Fibroblast of villous mesenchyme (primary cell): ENCODE measurements at regions not wholly inside any gene's neighbourhood (a gene's known extent, or its start where the extent isn't known, plus 50 kb on each side); places are given as distances from the start of the nearest gene placed in this dataset.

Experiments used
- DNase-seq: peaks from one replicate; pipeline ENCODE4 v3.0.0-alpha.2; 2010; ENCODE audit warnings: low read depth
- H3K4me3 ChIP-seq: 2 replicates; pipeline ENCODE4 v1.5.1; 2011; ENCODE audit warnings: low read depth, mild to moderate bottlenecking, low read length
- TF ChIP-seq, protein P1 (sequence below): IDR thresholded peaks from 2 replicates; pipeline ENCODE4 v1.5.1; 2012; ENCODE audit warnings: low read depth, mild to moderate bottlenecking, low read length; ENCODE audit not compliant: insufficient read depth

DNA sequence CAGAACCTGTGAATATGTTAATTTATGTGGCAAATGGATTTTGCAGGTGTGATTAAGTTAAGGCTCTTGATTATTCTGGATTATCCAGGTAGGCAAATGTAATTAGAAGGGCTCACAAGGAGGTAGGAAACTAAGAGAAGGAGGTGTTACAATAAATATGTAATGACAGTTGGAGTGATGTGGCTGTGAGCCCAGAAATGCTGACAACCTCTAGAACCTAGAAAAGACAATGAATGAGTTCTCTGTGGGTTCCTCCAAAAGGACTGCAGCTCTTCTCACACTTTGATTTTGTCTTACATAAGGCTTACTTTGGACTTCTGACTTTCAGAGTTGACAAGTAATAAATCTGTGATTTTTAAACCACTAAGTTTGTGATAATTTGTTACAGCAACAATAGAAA, 406.6 kb upstream of the EPHA7 start:
- H3K4me3 ChIP-seq, result no peak overlapping the region
- DNase-seq, result no peak
- TF ChIP-seq, protein P1, sequence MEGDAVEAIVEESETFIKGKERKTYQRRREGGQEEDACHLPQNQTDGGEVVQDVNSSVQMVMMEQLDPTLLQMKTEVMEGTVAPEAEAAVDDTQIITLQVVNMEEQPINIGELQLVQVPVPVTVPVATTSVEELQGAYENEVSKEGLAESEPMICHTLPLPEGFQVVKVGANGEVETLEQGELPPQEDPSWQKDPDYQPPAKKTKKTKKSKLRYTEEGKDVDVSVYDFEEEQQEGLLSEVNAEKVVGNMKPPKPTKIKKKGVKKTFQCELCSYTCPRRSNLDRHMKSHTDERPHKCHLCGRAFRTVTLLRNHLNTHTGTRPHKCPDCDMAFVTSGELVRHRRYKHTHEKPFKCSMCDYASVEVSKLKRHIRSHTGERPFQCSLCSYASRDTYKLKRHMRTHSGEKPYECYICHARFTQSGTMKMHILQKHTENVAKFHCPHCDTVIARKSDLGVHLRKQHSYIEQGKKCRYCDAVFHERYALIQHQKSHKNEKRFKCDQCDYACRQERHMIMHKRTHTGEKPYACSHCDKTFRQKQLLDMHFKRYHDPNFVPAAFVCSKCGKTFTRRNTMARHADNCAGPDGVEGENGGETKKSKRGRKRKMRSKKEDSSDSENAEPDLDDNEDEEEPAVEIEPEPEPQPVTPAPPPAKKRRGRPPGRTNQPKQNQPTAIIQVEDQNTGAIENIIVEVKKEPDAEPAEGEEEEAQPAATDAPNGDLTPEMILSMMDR, result no peak

GRCh38 chr6:93823489-93823888, 404.1 kb upstream of the EPHA7 start:
- DNase-seq, result no peak
- H3K4me3 ChIP-seq, result no peak overlapping the region
- TF ChIP-seq, protein P1, result no peak

GRCh38 chr6:93822434-93823265, 403.3 kb upstream of the EPHA7 start:
- no peak overlapping the region for H3K4me3 ChIP-seq
- no peak for DNase-seq
- TF ChIP-seq, protein P1, result no peak

DNA sequence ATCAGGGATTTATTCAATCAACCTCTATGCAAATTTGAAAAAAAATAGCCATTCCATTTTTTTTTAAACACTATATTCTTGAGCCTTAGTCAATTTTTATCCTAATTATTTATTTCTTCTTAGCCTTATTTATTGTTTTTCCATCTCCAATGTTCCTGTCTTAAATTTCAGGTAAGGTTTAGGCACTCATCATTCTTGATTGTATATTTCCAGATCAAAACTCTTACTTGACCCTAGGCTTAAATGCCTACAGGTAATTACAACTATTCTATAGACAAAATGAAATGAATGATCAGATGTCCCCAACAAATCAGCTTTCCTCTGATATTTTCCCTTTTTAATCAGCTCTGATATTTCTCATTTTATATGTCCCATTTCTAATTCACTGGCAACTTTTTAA, 402.6 kb upstream of the EPHA7 start:
- DNase-seq, result no peak
- TF ChIP-seq, protein P1, result no peak
- H3K4me3 ChIP-seq, result no peak overlapping the region

DNA sequence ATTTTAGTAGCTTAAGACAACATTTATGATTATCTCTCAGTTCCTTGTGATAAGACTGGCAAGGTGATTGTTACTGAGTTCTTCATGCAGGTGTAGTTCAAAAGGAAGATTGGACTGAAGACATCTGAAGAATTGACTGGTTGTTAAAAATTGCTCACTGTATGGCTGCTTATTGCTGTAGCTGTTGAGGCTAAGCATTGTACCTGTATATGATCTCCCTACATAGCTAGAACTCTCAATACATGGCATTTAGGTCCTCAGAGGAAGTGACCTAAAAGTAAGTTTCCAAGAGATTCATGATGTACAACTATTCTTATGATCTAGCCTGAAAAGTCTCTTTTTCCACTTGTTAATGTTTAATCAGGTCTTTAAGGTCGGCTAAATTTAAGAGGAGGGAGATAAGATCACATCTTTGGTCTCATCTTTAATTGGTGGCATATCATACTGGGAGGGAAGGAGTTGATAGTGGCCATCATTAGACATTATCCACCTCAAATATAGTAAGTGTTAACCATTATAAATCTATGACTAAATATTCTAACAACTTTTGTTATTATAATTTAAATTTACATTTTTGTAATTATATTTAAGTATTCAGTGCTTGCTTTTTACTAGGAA, 401.2 kb upstream of the EPHA7 start:
- TF ChIP-seq, protein P1, result no peak
- no peak overlapping the region for H3K4me3 ChIP-seq
- DNase-seq, result no peak

DNA sequence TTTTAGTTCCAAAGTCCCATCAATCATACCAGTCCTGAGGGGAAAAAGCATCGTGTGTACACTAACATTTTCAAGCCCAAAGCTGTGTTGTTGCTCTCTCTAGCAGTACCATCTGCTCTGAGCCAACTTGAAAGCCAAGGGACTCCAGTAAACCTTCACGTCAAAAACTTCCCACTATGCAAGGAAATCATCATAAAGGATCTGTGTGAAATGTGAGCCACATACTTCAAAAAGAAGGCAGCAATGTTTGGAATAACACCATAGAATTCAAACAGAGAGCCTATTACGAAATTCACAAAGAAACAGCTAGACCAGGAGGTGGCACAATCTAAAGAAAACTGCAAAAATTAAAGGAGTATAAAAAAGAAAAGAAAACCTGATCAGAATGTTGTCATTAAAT, 399.8 kb upstream of the EPHA7 start:
- no peak for DNase-seq
- TF ChIP-seq, protein P1, result no peak
- no peak overlapping the region for H3K4me3 ChIP-seq
